ENCODE measurements at regions not wholly inside any gene's neighbourhood (a gene's known extent, or its start where the extent isn't known, plus 50 kb on each side); places are given as distances from the start of the nearest gene placed in this dataset.
"Not testable (repeated sequence)": the region's sequence is repeated elsewhere in the genome, so short reads cannot be mapped to it uniquely, and the experiment has no call there.

GRCh38 chr15:69928890-69929289 is 168.8 kb downstream of the TLE3 start:
- DNase-seq (ENCODE audit: extremely low read depth in 1 of 2, low read depth in 1 of 2), result not testable (repeated sequence)

DNA sequence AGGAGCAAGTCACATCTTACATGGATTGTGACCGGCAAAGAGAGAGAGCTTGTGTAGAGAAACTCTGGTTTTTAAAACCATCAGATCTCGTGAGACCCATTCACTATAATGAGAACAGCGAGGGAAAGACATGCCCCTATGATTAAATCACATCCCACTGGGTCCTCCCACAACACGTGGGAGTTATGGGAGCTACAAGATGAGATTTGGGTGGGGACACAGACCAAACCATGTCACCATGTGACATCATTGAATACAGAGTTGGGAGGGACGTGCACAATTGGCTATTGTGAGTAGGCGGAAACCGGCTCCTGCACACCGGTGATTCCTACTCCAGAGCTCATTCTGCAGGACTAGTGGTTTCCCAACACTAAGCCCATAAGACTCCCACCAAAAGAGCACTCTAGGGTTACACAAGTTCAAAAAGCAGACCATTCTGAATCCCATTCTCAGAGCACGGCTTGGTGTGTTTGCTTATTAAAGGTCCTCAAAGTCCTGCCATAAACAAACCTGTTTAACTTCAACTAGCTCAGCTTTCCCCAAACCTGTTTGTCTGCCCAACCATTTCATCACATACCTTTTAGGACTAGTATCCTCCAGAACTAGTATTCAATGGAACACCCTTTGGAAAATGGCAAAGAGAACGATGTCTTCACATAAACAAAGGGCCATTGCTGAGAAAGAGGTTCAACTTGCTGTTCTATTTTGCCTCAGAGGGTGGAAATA is 167.6 kb downstream of the TLE3 start:
- DNase-seq (ENCODE audit: extremely low read depth in 1 of 2, low read depth in 1 of 2), result no peak

GRCh38 chr15:69930754-69931153 is 167.0 kb downstream of the TLE3 start:
- DNase-seq (ENCODE audit: extremely low read depth in 1 of 2, low read depth in 1 of 2), result no peak

DNA sequence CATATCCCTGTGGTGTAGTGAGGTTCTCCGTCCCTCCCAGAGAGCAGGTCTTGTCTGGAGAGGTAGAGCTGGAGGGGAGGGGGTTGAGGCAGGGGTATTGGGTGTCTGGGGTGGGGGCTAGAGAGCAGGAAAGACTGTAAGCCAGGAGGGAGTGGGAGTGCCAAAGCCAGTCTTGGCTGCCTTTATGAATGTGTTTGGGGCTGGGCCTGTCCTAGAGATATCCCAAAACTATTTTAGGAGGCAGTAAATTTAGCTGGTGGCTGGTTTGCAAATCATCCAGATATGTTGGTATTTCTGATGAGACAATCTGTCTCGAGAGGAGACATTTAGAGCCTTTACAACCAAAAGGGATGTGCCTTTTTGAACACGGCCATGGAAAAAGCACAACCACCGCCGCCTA is 166.6 kb downstream of the TLE3 start:
- DNase-seq (ENCODE audit: extremely low read depth in 1 of 2, low read depth in 1 of 2), result no peak

- no peak for DNase-seq (ENCODE audit: extremely low read depth in 1 of 2, low read depth in 1 of 2)
Observed at GRCh38 chr15:69934607-69935006, 163.1 kb downstream of the TLE3 start.

GRCh38 chr15:69939513-69940440 is 157.9 kb downstream of the TLE3 start:
- no peak for DNase-seq (ENCODE audit: extremely low read depth in 1 of 2, low read depth in 1 of 2)

- no peak for DNase-seq (ENCODE audit: extremely low read depth in 1 of 2, low read depth in 1 of 2)
Observed at GRCh38 chr15:69940441-69941300, 157.0 kb downstream of the TLE3 start.

DNA sequence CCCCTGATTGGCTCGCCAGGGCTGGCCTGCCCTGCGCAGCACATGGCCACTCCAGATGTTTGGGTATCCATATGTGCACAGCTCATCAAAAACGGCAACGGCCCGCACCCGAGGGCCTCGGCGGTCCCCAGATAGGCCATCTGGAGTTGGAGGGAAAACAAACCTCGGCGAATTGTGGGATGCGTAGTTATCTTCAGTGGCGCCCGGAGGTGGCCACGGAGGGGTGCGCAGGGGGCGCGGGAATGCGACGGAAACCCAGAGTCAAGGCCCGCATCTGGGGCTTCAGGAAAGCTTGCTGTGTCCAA is 156.5 kb downstream of the TLE3 start:
- DNase-seq (ENCODE audit: extremely low read depth in 1 of 2, low read depth in 1 of 2), result no peak

DNA sequence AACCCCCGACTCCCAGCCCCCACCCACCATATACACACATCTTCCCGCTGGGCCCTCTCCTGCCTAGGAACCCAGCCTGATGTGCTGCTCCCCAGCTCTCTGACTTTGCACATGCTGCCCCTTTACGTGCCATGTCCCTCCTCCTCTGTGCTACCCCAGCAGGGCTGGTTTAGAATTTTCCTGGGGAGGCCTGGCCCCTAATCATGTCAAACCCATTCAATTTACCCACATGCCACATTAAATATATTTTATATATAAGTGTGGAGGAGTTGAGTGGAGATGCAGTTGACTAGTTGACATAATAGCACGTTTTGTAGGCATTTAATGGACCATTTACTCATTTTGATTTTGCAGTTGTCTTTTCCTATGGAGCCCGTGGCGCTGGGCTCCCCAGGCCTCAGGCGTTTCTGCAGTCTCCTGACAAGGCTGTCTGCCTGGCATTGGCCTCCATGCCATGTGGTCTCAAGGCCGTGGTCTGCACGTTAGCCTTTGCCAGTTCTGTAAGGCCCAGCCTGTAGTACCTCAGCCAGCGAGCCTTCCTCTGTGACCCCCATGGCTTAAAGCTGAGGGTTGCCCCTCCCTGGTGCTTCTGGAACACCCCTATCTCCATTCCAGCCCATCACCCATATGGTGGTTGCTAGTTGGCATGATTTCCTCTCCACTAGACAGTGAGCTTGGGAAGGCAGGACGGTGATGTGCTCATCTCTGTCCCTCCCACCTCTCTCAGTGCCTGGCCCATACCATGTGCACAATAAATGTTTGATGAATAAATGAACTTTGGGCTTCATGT is 155.8 kb downstream of the TLE3 start:
- no peak for DNase-seq (ENCODE audit: extremely low read depth in 1 of 2, low read depth in 1 of 2)

GRCh38 chr15:69943637-69944036 is 154.1 kb downstream of the TLE3 start:
- no peak for DNase-seq (ENCODE audit: extremely low read depth in 1 of 2, low read depth in 1 of 2)

DNA sequence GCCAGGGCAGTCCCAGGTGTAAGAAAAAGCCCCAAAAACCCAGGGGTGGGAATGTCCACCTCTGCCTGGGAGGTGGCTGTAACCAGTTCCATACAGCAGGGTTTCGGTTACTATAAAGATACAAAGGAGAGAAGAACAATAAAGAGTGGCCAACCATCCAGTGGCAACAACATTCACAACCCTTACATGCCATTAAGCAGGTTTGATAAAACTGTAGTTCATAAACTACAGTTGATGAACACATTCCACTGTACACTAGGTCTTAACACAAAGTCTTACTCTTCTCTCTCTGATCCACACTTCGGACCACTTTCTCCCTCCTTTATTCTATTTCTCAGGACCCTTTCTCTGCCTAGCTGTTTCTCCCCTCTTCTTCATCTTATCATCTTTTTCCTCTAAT is 152.0 kb downstream of the TLE3 start:
- no peak for DNase-seq (ENCODE audit: extremely low read depth in 1 of 2, low read depth in 1 of 2)

GRCh38 chr15:69946870-69947269 is 150.8 kb downstream of the TLE3 start:
- DNase-seq (ENCODE audit: extremely low read depth in 1 of 2, low read depth in 1 of 2), result no peak

DNA sequence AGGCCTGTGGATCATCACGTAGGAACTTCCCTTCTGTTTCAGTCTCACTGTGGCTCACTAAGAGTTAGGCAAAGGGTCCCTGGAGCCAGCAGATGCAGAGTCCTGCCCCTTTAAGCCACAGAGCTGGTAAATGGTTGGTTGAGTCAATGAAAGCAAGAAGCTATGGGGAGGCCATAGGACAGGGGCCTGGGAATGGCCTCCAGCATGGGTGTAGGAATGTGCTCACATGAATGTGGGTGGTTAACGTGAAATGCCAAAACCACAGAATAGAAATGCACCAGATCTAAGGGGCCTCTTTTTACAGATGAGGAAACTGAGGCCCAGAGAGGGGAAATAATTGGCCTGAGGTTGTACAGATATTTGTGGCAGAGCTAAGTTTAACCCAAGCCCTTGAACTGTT is 150.3 kb downstream of the TLE3 start:
- DNase-seq (ENCODE audit: extremely low read depth in 1 of 2, low read depth in 1 of 2), result no peak

DNA sequence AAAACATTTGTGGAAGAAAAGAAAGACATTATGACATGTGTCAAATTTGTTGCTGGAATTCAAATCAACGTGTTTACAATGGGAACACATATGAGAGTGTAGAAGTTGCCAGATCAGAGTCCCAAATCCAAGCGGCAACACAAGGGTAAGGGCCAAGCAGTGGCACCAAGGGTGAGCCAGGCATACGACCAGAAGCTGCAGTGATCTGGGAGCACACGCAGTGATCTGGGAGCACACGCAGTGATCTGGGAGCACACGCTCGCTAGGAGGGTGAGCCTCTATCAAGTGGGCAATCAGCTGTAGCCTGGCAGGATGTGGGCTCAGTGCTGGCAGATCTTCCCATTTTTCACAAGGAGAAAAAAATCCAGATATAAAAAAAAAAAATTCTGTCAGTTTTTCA is 148.2 kb downstream of the TLE3 start:
- DNase-seq (ENCODE audit: extremely low read depth in 1 of 2, low read depth in 1 of 2), result no peak

DNA sequence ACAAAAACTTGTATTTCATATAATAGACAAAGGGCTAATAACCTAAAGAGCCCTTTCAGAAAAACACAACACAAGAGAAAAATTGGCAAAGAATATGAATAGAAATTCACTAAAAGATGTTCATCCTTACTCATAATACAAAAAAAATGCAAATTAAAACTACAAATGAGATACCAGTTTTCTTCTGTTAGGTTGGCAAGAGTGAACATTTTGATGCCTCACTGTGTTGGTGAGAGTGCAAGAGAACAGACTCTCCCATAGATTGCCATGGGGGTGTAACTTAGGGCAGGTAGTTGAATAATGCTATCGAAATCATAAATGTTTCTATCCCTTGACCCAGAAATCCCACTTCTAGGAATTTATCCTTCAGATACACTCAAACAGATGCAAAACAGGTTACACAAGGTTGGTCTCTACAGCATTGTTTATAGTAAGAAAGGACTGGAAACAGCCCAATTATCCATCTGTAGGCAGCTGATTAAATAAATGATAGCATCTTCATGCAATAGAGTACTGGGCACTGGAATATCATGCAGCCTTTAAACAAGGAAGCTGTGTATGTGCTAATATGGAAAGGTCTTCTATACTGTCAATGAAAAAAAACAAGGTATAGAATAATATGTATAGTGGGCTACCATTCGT is 146.3 kb downstream of the TLE3 start:
- no peak for DNase-seq (ENCODE audit: extremely low read depth in 1 of 2, low read depth in 1 of 2)

GRCh38 chr15:69951898-69952555 is 145.7 kb downstream of the TLE3 start:
- no peak for DNase-seq (ENCODE audit: extremely low read depth in 1 of 2, low read depth in 1 of 2)

DNA sequence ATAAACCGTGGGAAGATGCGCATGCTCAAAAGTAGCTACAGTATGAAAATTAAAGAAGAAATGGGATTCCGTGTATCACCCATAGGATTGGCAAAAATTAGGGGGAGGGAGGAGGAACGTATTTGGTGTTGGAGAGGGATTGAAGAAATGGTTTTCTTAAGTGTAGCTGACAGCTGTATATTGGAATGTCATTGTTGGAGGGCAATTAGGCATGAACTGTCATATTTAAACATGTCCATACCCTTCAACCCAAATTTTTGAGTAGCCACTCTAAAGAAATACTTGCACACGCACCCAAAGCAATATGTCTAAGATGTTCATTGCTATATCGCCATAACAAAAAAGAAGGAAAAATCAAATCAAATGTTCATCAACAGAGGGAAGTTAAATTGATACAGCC is 144.7 kb downstream of the TLE3 start:
- DNase-seq (ENCODE audit: extremely low read depth in 1 of 2, low read depth in 1 of 2), result no peak

DNA sequence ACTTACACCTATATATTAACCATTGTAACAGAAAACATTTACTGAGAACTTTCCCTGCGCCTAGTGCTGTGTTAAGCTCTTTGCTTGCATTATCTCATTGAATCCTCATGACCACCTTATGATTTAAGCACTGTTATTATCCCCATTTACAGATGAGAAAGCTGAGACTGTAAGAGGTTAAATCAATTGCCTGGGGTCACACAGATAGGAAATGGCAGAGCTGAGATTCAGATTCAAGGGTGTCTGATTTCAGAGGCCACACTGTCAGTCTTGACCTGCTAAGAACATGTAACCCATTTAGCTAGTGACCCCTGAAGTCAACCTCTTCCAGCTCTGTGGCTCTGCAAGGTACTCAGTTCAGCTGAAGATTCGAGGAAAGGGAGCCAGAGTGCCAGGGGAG is 143.9 kb downstream of the TLE3 start:
- DNase-seq (ENCODE audit: extremely low read depth in 1 of 2, low read depth in 1 of 2), result no peak

GRCh38 chr15:69954666-69955065 is 143.1 kb downstream of the TLE3 start:
- no peak for DNase-seq (ENCODE audit: extremely low read depth in 1 of 2, low read depth in 1 of 2)

Data from stimulated activated CD8-positive, alpha-beta memory T cell treated with anti-CD3 and anti-CD28 coated beads, Interleukin-7, amount 100 ng/mL, for 48 hours (primary cell).